Activated CD4-positive, alpha-beta memory T cell treated with anti-CD3 and anti-CD28 coated beads, Interleukin-2, amount 10 ng/mL, durations not matched to agents 7 days and 5 days (primary cell): ENCODE measurements at regions not wholly inside any gene's neighbourhood (a gene's known extent, or its start where the extent isn't known, plus 50 kb on each side); places are given as distances from the start of the nearest gene placed in this dataset.
"Not testable (repeated sequence)": the region's sequence is repeated elsewhere in the genome, so short reads cannot be mapped to it uniquely, and the experiment has no call there.

Source experiments
- CTCF ChIA-PET: fragments of 350-600 bp; sonication (Branson Sonifier 250); formaldehyde crosslinking; loops from one replicate; lab custom pipeline; 2021; ENCODE audit warnings: antibody characterized with exemption, inconsistent platforms; lab: Charles Lee
- POLR2A ChIA-PET: fragments of 350-600 bp; sonication (Branson Sonifier 250); formaldehyde crosslinking; loops from one replicate; lab custom pipeline; 2021; ENCODE audit warnings: antibody characterized with exemption; lab: Charles Lee
- DNase-seq: peaks from one replicate; pipeline ENCODE4 v3.0.0-alpha.2; 2020
- H3K27ac Mint-ChIP-seq: one replicate; pipeline ENCODE4 v1.8.0; 2021; ENCODE audit warnings: mild to moderate bottlenecking, mixed read lengths
- H3K27me3 Mint-ChIP-seq: one replicate; pipeline ENCODE4 v1.8.0; 2021; ENCODE audit warnings: mixed read lengths
- H3K36me3 Mint-ChIP-seq: one replicate; pipeline ENCODE4 v1.8.0; 2021; ENCODE audit warnings: low read depth, mixed read lengths
- H3K4me1 Mint-ChIP-seq: one replicate; pipeline ENCODE4 v1.8.0; 2021; ENCODE audit warnings: mixed read lengths
- H3K4me3 Mint-ChIP-seq: one replicate; pipeline ENCODE4 v1.8.0; 2021; ENCODE audit warnings: mild to moderate bottlenecking, mixed read lengths
- H3K9me3 Mint-ChIP-seq: one replicate; pipeline ENCODE4 v1.8.0; 2021; ENCODE audit warnings: mixed read lengths

DNA sequence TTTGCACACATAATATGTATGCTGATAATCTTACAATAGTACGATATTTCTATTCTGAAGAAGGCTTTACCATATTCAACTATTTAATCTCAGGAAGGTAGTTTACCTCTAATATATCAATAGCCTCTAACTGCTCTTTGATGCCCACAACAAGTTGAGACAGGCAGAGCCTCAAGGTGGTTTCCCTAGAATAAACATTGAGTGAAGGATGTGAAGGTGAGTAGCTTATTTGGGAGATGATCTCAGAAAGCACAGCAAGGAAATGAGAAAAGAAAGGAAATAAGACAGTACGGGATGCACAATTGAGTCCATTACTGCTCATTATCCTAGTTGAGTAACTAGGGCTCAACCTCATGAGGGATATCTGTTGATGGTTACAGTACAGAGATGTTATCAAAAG, 638.4 kb downstream of the MAFB start:
- ChIA-PET CTCF (no interaction called here), POLR2A (interaction anchor here (0.8 kb wide), 1 partner anchor 870 kb away, joined by 3 read pairs; no protein-coding TSS in a partner anchor)
- H3K4me1 Mint-ChIP-seq, result no peaks in the 10 kb centered on the region
- no peaks in the 10 kb centered on the region for H3K36me3 Mint-ChIP-seq
- no peak overlapping the region for H3K4me3 Mint-ChIP-seq
- no peaks in the 10 kb centered on the region for H3K27me3 Mint-ChIP-seq
- peaks cover 2% of the 10 kb centered on the region for H3K9me3 Mint-ChIP-seq
- no peak overlapping the region for H3K27ac Mint-ChIP-seq
- DNase-seq, result no peak

DNA sequence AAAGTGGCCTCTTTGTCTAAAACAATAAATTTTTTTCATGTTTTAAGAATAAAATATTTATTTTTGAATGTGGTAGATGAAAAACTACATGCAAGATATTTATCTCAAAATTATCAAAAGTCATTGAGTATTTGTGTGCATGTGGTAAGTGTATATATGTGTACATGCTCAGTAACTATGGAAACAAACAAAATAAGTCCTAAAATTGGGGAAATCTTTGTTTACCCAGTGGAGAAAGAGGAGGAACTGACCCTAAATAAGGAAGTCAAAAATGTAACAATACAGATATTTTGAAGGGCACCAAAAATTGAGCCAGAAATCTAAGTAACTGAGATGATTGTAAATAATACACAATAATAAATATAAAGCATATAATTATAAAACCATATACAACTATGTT, 639.2 kb downstream of the MAFB start:
- H3K27me3 Mint-ChIP-seq, result no peaks in the 10 kb centered on the region
- H3K36me3 Mint-ChIP-seq, result no peaks in the 10 kb centered on the region
- H3K9me3 Mint-ChIP-seq, result peaks cover 2% of the 10 kb centered on the region
- ChIA-PET POLR2A (no interaction called here), CTCF (no interaction called here)
- H3K4me3 Mint-ChIP-seq, result no peak overlapping the region
- H3K27ac Mint-ChIP-seq, result no peak overlapping the region
- no peaks in the 10 kb centered on the region for H3K4me1 Mint-ChIP-seq
- DNase-seq, result no peak

DNA sequence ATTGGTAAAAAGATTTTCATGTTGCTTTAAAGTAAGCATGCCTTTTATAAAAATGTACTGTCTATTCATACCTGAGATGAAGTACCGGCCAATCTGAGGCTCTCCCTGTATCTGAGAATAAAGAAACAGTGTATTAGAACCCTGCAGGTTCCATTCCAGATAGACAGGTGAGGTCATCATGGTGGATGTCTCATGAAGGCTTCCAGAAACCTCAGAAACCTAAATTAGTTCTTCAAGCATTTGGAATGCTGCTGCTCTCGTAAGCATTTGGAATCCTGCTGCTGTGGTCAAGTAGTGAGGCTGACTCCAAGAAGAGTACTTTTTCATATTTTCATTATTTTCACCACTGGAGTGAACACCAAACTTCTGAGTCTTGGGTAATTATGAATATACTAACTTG, 642.3 kb downstream of the MAFB start:
- H3K27ac Mint-ChIP-seq, result no peak overlapping the region
- H3K4me1 Mint-ChIP-seq, result no peaks in the 10 kb centered on the region
- H3K27me3 Mint-ChIP-seq, result no peaks in the 10 kb centered on the region
- no peaks in the 10 kb centered on the region for H3K36me3 Mint-ChIP-seq
- ChIA-PET CTCF (no interaction called here), POLR2A (no interaction called here)
- no peak overlapping the region for H3K4me3 Mint-ChIP-seq
- DNase-seq, result no peak
- H3K9me3 Mint-ChIP-seq, result no peaks in the 10 kb centered on the region

DNA sequence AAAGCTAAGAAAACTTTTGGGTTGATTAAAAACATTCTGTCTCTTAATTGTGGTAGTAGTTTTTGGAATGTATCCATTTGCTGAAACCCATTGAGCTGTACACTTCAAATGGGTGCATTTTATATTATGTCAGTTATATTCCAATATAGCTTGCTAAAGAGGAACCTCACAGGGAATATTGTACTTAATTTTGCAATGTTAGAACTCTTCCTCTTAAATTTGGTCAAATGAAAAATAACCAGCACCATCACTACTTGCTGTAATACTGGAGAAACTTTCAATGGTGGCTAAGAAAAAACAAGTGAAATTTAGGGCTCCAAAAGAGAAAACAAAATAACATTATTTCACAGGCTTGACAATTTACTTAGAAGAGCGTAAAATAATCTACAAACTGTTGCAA, 651.5 kb downstream of the MAFB start:
- POLR2A ChIA-PET, result interaction anchor here (1.4 kb wide), 1 partner anchor 9 kb away, joined by 3 read pairs; no protein-coding TSS in a partner anchor
- H3K9me3 Mint-ChIP-seq, result no peaks in the 10 kb centered on the region
- DNase-seq, result no peak
- no peak overlapping the region for H3K27ac Mint-ChIP-seq
- H3K4me1 Mint-ChIP-seq, result no peaks in the 10 kb centered on the region
- no peaks in the 10 kb centered on the region for H3K36me3 Mint-ChIP-seq
- H3K27me3 Mint-ChIP-seq, result peaks cover 1% of the 10 kb centered on the region
- no peak overlapping the region for H3K4me3 Mint-ChIP-seq
- CTCF ChIA-PET, result no interaction called here

DNA sequence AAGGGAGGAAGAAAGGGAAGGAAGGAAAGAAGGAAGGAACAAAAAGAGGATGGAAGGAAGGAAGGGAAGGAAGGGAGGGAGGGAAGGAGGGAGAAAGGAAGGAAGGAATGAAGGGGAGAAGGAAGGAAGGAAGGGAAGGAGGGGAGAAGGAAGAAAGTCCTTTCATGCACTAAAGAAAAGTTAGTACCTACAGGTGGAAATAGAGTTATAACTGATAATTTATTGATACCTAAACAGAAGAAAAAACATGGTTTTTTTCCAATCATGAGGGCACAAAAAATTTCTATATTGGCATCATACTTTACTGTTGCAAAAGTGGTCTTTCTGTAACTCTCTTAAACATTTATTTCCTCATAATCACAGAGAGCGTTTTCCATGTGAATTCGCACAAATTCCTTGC, 659.4 kb downstream of the MAFB start:
- H3K27ac Mint-ChIP-seq, result no peak overlapping the region
- no peaks in the 10 kb centered on the region for H3K9me3 Mint-ChIP-seq
- DNase-seq, result no peak
- no peaks in the 10 kb centered on the region for H3K36me3 Mint-ChIP-seq
- ChIA-PET CTCF (no interaction called here), POLR2A (no interaction called here)
- no peak overlapping the region for H3K4me3 Mint-ChIP-seq
- H3K4me1 Mint-ChIP-seq, result no peaks in the 10 kb centered on the region
- H3K27me3 Mint-ChIP-seq, result no peaks in the 10 kb centered on the region

DNA sequence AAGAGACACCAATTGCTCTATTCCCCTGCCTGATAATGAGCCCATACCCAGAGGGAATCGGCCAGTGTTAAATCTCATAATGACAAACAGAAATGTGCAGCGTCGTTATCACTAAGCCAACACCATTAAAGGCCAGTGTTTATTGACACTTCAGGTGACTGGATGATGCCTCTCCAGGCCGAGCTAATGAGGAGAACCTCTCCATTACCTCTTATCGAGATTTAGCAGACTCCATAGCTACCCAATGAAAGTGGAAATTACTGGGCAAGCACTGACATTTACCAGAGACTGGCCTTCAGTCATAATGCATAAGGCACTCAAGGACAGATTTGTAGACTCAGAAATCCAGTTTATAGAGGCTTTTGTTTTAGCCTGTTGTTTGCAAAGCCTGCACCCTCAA, 669.5 kb downstream of the MAFB start:
- ChIA-PET POLR2A (no interaction called here), CTCF (no interaction called here)
- Mint-ChIP-seq H3K4me3 (no peak overlapping the region), H3K4me1 (no peaks in the 10 kb centered on the region), H3K27me3 (no peaks in the 10 kb centered on the region), H3K36me3 (no peaks in the 10 kb centered on the region), H3K9me3 (no peaks in the 10 kb centered on the region), H3K27ac (no peak overlapping the region)
- no peak for DNase-seq

DNA sequence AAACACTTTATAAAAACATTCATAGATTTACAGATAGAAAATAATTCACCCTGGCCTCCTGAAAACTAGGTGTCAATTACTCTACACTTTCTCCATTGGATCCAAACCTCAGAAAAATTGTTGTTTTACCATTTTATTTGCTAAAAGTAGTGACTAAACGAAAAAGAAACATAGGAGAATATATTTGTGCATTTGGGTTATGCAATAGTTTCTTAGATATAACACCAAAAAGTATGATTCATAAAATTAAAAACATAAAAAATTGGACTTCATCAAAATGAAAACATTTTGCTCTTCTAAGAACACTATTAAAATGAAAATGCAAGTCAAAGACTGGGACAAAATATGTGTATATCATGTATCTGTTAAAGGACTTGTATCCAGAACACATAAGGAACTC, 671.3 kb downstream of the MAFB start:
- Mint-ChIP-seq H3K4me3 (no peak overlapping the region), H3K27ac (no peak overlapping the region), H3K36me3 (no peaks in the 10 kb centered on the region), H3K9me3 (no peaks in the 10 kb centered on the region), H3K4me1 (no peaks in the 10 kb centered on the region), H3K27me3 (no peaks in the 10 kb centered on the region)
- no peak for DNase-seq
- ChIA-PET CTCF (no interaction called here), POLR2A (no interaction called here)

DNA sequence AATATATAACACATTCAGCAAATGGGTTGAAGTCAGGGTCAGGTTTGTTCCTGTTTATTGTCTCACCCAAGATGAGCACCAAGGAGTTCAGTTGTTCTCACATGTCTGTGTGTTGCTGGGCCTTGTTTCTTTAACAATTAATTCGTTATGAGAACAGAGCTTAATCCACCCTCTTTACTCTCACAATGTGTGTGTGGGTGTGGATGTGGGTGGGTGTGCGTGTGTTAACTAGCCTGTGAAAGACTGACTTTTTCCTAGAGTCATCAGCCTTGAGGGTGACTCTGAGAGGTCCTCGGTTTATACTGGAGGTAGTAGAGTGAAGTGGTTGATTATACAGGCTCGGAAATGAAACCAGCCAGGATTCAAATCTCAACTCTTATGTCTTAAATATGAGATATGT, 672.1 kb downstream of the MAFB start:
- CTCF ChIA-PET, result no interaction called here
- no peak for DNase-seq
- POLR2A ChIA-PET, result no interaction called here
- Mint-ChIP-seq H3K9me3 (no peaks in the 10 kb centered on the region), H3K4me1 (no peaks in the 10 kb centered on the region), H3K27me3 (no peaks in the 10 kb centered on the region), H3K36me3 (no peaks in the 10 kb centered on the region), H3K27ac (no peak overlapping the region), H3K4me3 (no peak overlapping the region)

DNA sequence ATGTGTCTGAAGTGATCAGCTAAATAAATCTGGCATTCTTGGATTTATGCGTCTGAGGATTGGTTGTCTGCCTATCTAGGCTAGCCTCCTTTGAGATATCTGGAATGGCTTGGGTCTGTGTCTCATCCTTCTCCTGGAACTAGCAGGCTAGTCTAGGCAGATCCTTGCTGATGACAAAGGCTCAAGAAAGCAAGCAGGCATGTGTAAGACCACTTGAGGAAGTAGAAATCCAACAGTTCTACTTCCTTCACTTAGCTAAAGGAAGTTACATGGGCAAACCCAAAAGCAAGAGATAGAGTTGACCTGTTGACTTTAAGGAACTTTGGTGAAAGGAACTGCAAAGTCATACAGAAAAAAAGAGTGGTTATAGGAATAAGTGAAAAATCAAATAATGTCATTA, 672.6 kb downstream of the MAFB start:
- POLR2A ChIA-PET, result no interaction called here
- Mint-ChIP-seq H3K27ac (no peak overlapping the region), H3K4me3 (no peak overlapping the region), H3K9me3 (no peaks in the 10 kb centered on the region), H3K27me3 (no peaks in the 10 kb centered on the region), H3K4me1 (no peaks in the 10 kb centered on the region), H3K36me3 (no peaks in the 10 kb centered on the region)
- DNase-seq, result no peak
- CTCF ChIA-PET, result no interaction called here

DNA sequence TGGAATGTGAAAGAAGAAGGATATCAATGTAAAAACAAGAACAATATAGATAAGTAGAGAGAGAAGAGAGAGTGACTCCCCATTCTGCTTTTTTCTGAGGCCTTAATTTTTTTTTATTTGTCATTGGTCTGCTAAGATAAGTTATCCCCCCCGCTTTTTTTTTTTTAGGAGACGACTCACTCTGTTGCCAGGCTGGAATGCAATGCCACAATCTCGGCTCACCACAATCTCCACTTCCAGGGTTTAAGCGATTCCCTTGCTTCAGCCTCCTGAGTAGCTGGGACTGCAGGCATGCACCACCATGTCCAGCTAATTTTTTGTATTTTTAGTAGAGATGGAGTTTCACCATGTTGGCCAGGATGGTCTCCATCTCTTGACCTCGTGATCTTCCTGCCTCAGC, 677.0 kb downstream of the MAFB start:
- DNase-seq, H3K4me3 Mint-ChIP-seq, POLR2A ChIA-PET, H3K9me3 Mint-ChIP-seq, H3K4me1 Mint-ChIP-seq, H3K27me3 Mint-ChIP-seq, H3K27ac Mint-ChIP-seq, CTCF ChIA-PET, H3K36me3 Mint-ChIP-seq: not testable (repeated sequence)

DNA sequence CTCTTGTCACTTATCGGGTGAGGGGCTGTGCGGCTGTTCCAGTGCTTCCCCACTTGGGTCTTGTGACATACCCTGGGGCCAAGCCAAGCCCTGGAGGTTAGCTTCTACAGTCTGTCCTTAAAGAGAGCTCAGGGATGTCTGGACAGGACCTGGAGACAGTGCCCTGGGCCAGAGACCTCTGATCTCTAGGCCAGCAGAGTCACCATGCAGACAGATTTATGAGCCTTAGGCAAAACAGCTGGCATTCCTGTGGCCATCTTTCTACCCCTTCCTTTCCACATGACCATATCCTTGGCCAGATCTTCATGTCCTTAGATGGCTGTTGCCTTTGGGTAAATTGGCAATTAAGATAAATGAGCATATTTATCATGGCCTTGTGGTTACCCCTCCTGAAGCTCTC, 678.6 kb downstream of the MAFB start:
- ChIA-PET POLR2A (no interaction called here), CTCF (no interaction called here)
- Mint-ChIP-seq H3K9me3 (no peaks in the 10 kb centered on the region), H3K27ac (no peak overlapping the region), H3K36me3 (no peaks in the 10 kb centered on the region), H3K4me1 (no peaks in the 10 kb centered on the region), H3K27me3 (no peaks in the 10 kb centered on the region), H3K4me3 (no peak overlapping the region)
- DNase-seq, result no peak

DNA sequence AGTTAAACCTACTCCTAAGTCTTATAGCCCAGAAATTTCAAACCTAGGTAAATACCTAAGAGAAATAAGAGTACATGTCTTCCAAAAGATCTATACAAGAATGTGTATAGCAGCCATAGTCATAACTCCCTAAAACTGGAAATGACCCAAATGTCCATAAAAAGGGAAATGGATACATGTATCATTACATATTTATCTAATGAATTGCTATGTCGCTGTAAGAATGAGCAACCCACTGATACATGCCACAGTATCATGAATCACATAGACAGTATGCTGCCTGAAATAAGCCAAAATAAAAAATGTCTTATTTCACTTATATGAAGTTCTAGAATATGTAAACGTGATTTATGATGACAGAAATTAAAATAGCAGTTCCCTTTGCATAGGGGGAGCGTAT, 679.5 kb downstream of the MAFB start:
- CTCF ChIA-PET, result no interaction called here
- DNase-seq, result no peak
- H3K27ac Mint-ChIP-seq, result no peak overlapping the region
- POLR2A ChIA-PET, result no interaction called here
- no peaks in the 10 kb centered on the region for H3K36me3 Mint-ChIP-seq
- H3K4me1 Mint-ChIP-seq, result no peaks in the 10 kb centered on the region
- H3K27me3 Mint-ChIP-seq, result no peaks in the 10 kb centered on the region
- H3K9me3 Mint-ChIP-seq, result no peaks in the 10 kb centered on the region
- no peak overlapping the region for H3K4me3 Mint-ChIP-seq

DNA sequence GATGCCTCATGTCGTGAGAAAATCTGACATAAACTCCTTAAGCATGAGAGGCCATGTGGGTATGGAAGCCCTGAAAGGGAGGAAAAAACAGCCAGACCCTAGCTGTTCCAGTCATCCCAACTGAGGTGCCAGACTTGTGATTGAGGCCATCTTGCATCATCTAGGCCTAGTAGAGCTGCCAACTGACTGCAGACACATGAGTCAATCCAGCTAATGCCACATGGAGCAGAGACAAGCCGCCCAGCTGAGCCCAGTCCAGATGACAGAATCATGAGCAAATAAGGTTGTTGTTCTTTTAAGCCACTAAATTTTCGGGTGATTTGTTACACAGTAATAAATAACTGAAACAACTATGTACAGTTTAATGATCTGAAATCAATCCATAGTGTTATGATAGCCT, 680.9 kb downstream of the MAFB start:
- Mint-ChIP-seq H3K36me3 (no peaks in the 10 kb centered on the region), H3K9me3 (no peaks in the 10 kb centered on the region), H3K27ac (no peak overlapping the region), H3K4me1 (no peaks in the 10 kb centered on the region), H3K4me3 (no peak overlapping the region), H3K27me3 (no peaks in the 10 kb centered on the region)
- ChIA-PET CTCF (no interaction called here), POLR2A (no interaction called here)
- no peak for DNase-seq

DNA sequence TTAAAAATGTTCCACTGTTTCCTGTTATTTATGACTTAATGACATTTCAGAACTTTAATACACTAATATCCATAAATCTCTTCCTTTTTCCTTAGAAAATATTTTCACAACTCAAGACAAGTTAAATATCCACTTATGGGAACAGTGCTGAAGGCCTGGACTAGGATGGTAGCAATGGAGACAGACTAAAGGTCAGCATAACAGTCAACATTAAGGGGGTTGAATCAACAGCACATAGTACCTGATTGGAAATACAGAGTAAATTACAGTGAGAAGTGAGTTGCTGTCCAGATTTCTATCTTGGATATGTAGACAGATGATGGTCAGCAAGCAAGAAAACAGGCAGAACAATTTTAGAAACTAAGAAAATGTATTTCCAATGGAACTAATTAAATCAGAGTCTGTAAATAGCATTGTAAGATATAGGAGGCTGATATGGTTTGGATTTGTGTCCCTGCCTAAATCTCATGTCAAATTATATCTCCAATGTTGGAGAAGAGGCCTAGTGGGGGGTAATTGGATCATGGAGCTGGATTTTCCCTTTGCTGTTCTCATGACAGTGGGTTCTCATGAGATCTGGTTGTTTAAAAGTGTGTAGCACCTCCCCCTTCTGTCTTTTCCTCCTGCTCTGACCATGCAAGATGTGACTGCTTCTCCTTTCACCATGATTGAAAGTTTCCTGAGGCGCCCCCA, 682.7 kb downstream of the MAFB start:
- Mint-ChIP-seq H3K9me3 (no peaks in the 10 kb centered on the region), H3K27ac (no peak overlapping the region), H3K36me3 (no peaks in the 10 kb centered on the region), H3K4me3 (no peak overlapping the region), H3K4me1 (no peaks in the 10 kb centered on the region), H3K27me3 (no peaks in the 10 kb centered on the region)
- ChIA-PET CTCF (no interaction called here), POLR2A (no interaction called here)
- no peak for DNase-seq
